Muscle of leg (tissue), 3 donors: ENCODE measurements at regions not wholly inside any gene's neighbourhood (a gene's known extent, or its start where the extent isn't known, plus 50 kb on each side); places are given as distances from the start of the nearest gene placed in this dataset.

ENCODE experiments used
- DNase-seq: peaks from one replicate; pipeline ENCODE4 v3.0.0; 2013
- H3K27ac ChIP-seq: one replicate; pipeline ENCODE4 v1.5.1; 2013; ENCODE audit warnings: mild to moderate bottlenecking, low read length, control low read depth
- H3K27me3 ChIP-seq: one replicate; pipeline ENCODE4 v1.6.1; 2013; ENCODE audit warnings: low read length; ENCODE audit not compliant: control insufficient read depth, insufficient read depth
- H3K36me3 ChIP-seq: one replicate; pipeline ENCODE4 v1.6.1; 2013; ENCODE audit warnings: low read length; ENCODE audit not compliant: control insufficient read depth, insufficient read depth
- H3K4me1 ChIP-seq: one replicate; pipeline ENCODE4 v1.6.1; 2013; ENCODE audit warnings: low read length; ENCODE audit not compliant: control insufficient read depth, insufficient read depth
- H3K4me3 ChIP-seq: one replicate; pipeline ENCODE4 v1.5.1; 2013; ENCODE audit warnings: low read length, control low read depth
- H3K9me3 ChIP-seq: replicated peaks from 2 replicates; pipeline ENCODE4 v1.6.1; 2013; ENCODE audit warnings: low read depth, low read length; ENCODE audit not compliant: control insufficient read depth
- WGBS: methylation state at CpG from one replicate; pipeline ENCODE4 v1.1.5; 2013; ENCODE audit warnings: missing lambda C conversion rate; ENCODE audit not compliant: insufficient coverage; 5-methylcytosine and 5-hydroxymethylcytosine counted together

GRCh38 chr17:36675250-36675649, 73.9 kb downstream of the MRM1 start:
- Histone ChIP-seq H3K4me3 (no peak overlapping the region), H3K4me1 (no peaks in the 10 kb centered on the region), H3K27ac (no peak overlapping the region), H3K27me3 (peaks cover 13% of the 10 kb centered on the region), H3K36me3 (no peaks in the 10 kb centered on the region), H3K9me3 (no peaks in the 10 kb centered on the region)
- WGBS = 50% methylated on average over 1 of the region's 6 CpGs
- DNase-seq = no peak

- Histone ChIP-seq H3K4me3 (no peak overlapping the region), H3K27ac (no peak overlapping the region), H3K4me1 (no peaks in the 10 kb centered on the region), H3K27me3 (peaks cover 13% of the 10 kb centered on the region), H3K36me3 (no peaks in the 10 kb centered on the region), H3K9me3 (no peaks in the 10 kb centered on the region)
- DNase-seq = no peak
- 25% methylated on average over 1 of the region's 2 CpGs for WGBS
Measured at GRCh38 chr17:36675786-36676185, 74.4 kb downstream of the MRM1 start.

GRCh38 chr17:36679815-36680467, 78.6 kb downstream of the MRM1 start:
- Histone ChIP-seq H3K9me3 (no peaks in the 10 kb centered on the region), H3K4me3 (no peak overlapping the region), H3K4me1 (no peaks in the 10 kb centered on the region), H3K36me3 (no peaks in the 10 kb centered on the region), H3K27me3 (peaks cover 17% of the 10 kb centered on the region), H3K27ac (no peak overlapping the region)
- DNase-seq = no peak
- 52% methylated on average over 6 of the region's 9 CpGs for WGBS

- H3K36me3 ChIP-seq = no peaks in the 10 kb centered on the region
- H3K27ac ChIP-seq = no peak overlapping the region
- no peaks in the 10 kb centered on the region for H3K9me3 ChIP-seq
- 62% methylated on average over 3 of the region's 6 CpGs for WGBS
- H3K4me1 ChIP-seq = no peaks in the 10 kb centered on the region
- peaks cover 13% of the 10 kb centered on the region for H3K27me3 ChIP-seq
- no peak for DNase-seq
- no peak overlapping the region for H3K4me3 ChIP-seq
Measured at GRCh38 chr17:36680701-36681202, 79.4 kb downstream of the MRM1 start.

- H3K9me3 ChIP-seq = no peaks in the 10 kb centered on the region
- H3K4me1 ChIP-seq = no peaks in the 10 kb centered on the region
- DNase-seq = no peak
- no peaks in the 10 kb centered on the region for H3K36me3 ChIP-seq
- no peak overlapping the region for H3K27ac ChIP-seq
- no peak overlapping the region for H3K4me3 ChIP-seq
- 20% methylated on average over 1 of the region's 7 CpGs for WGBS
- H3K27me3 ChIP-seq = peaks cover 19% of the 10 kb centered on the region
Measured at GRCh38 chr17:36682773-36683172, 81.4 kb downstream of the MRM1 start.

- H3K9me3 ChIP-seq = no peaks in the 10 kb centered on the region
- H3K36me3 ChIP-seq = no peaks in the 10 kb centered on the region
- 52% methylated on average over 3 of the region's 5 CpGs for WGBS
- peaks cover 19% of the 10 kb centered on the region for H3K27me3 ChIP-seq
- no peak overlapping the region for H3K27ac ChIP-seq
- no peak for DNase-seq
- no peaks in the 10 kb centered on the region for H3K4me1 ChIP-seq
- no peak overlapping the region for H3K4me3 ChIP-seq
Measured at GRCh38 chr17:36683387-36683786, 82.0 kb downstream of the MRM1 start.

- DNase-seq = no peak
- WGBS = 90% methylated on average over 4 of the region's 4 CpGs
Measured at GRCh38 chr17:36684134-36684533, 82.8 kb downstream of the MRM1 start.

DNA sequence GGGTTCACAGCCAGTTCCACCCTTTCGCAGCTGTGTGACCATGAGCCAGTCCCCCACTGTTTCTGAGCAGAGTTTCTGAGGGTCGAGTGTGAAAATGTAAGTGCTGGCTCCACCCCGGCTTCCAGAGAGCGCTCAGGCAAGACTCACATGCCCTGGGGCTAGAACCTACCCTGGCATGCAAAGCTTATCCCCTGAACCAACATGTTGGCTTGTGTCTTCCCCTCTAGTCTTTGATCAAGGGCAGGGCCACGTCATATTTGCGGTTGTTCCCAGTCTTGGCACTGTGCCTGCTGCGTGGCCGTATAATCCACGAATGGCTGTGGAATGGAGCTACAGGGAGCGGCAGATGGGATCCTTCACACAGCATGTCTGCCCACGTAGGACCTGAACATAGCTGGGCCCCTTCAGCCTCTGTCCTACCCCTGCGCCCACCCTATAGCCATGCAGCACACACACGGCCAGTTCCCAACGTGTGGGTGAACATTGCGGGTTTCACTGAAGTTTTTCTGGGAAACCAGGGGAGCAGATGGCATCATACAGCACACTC, 84.8 kb downstream of the MRM1 start:
- DNase-seq = no peak
- H3K27me3 ChIP-seq = peaks cover 12% of the 10 kb centered on the region
- H3K27ac ChIP-seq = no peak overlapping the region
- H3K4me1 ChIP-seq = no peaks in the 10 kb centered on the region
- no peaks in the 10 kb centered on the region for H3K36me3 ChIP-seq
- no peaks in the 10 kb centered on the region for H3K9me3 ChIP-seq
- 60% methylated on average over 14 of the region's 15 CpGs for WGBS
- no peak overlapping the region for H3K4me3 ChIP-seq

More at GRCh38 chr17:36684134-36684533, 82.8 kb downstream of the MRM1 start:
- Histone ChIP-seq H3K27ac (no peak overlapping the region), H3K27me3 (peaks cover 17% of the 10 kb centered on the region), H3K4me1 (no peaks in the 10 kb centered on the region), H3K9me3 (no peaks in the 10 kb centered on the region), H3K36me3 (no peaks in the 10 kb centered on the region), H3K4me3 (no peak overlapping the region)

DNA sequence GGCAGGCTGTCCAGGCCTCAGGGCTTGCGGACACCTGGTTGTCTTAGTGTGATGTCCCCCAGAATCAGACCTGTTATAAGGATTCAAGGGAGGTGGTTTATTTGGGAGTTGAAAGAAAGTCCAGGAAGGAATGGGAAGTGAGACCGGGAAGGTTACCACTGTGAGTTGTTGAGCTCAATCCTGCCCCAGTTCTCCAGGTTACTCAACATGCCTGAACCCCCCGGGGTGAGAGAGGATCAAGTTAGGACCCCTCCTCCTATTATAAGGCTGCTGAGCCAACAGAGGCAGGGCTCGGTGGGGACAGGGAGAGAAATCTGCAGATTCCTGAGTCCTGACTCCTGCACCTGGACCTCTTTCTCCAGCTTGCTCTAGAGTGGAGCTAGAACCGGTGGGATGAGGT, 86.4 kb downstream of the MRM1 start:
- 35% methylated on average over 4 of the region's 5 CpGs for WGBS
- DNase-seq = no peak
- no peaks in the 10 kb centered on the region for H3K4me1 ChIP-seq
- H3K27ac ChIP-seq = no peak overlapping the region
- H3K4me3 ChIP-seq = no peak overlapping the region
- H3K9me3 ChIP-seq = no peaks in the 10 kb centered on the region
- H3K36me3 ChIP-seq = no peaks in the 10 kb centered on the region
- H3K27me3 ChIP-seq = peaks cover 12% of the 10 kb centered on the region

DNA sequence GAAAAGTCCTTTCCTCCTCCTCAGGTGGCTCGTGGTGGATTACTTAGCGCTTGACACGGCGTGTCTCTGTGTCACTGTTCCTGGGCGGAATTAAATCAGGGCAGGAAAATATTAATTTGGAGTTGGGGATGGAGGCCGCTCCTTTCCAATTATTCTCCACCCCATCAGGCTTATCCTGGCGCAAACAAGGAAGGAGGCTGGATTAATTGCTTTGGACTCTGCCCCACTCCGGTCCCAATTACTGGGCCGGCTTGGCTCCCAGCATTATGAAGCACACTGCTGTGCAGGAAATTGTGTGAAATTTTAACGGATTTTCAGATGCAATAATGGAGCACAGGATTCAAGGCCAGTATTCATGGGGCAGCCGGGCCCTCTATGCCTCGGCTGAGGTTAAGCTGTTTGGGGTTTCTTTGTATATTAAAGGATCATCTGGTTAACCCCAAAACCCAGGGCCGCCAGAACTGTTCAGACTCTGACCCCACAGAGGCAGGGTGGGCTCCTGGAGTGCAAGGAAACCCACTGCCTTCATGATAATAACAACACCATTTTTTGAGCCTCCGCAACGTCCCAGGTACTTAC, 87.8 kb downstream of the MRM1 start:
- WGBS = 61% methylated on average over 4 of the region's 15 CpGs
- Histone ChIP-seq H3K27me3 (peaks cover 11% of the 10 kb centered on the region), H3K9me3 (no peaks in the 10 kb centered on the region), H3K36me3 (no peaks in the 10 kb centered on the region), H3K4me1 (no peaks in the 10 kb centered on the region), H3K27ac (no peak overlapping the region), H3K4me3 (no peak overlapping the region)
- DNase-seq = no peak
